EL (cell line): ENCODE measurements at regions not wholly inside any gene's neighbourhood (a gene's known extent, or its start where the extent isn't known, plus 50 kb on each side); places are given as distances from the start of the nearest gene placed in this dataset.
"Not testable (repeated sequence)": the region's sequence is repeated elsewhere in the genome, so short reads cannot be mapped to it uniquely, and the experiment has no call there.

Experiments
- DNase-seq: peaks from one replicate; pipeline ENCODE4 v3.0.0-alpha.2; 2016

DNA sequence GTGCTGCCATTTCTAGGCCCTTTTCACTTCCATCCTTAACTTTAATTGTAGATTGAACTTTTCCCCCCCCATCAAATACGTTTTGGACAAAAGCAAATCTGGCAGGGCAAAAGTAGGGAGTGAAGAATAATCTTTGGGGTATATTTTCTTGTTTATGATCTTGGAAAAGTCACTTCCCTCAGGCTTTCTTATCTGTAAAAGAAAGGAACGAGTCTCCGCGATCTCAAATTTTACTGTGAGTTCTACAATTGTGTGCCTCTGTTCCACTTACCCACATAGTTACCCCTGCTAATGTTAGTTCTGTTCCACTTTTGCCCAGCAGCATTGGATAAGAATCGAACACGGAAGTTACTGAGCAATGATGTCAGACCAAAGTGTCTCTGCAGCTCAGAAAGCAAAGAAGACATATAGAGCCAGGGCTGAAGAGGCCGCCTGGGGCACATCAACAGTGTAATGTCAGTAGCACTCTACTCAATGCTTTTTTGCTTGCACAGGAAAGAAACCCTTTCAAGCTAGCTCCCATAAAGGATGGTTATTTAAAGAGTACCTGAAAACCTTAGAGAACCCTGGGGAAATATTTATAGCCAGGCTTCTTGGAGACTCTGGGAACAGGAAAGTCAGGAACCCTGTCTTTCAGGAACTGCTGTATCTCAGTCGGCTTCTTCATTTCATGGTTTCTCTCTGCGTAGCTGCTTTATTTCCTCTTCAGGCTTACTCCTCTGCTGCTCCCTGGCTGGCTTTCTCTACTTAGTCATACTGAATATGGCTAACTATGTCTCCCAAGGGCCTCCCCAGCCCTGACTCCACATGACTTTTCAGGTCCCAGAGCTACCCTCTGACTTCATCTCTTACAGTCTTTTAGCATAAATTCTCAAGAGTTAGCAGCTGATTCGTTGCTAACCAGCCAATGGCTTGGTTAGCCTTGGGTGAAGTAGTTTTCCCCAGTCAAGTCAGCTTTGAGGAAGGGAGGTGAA is 123.7 kb upstream of the FAM3C start:
- DNase-seq = no peak

GRCh38 chr7:121517591-121517990 is 121.5 kb upstream of the FAM3C start:
- DNase-seq = no peak

DNA sequence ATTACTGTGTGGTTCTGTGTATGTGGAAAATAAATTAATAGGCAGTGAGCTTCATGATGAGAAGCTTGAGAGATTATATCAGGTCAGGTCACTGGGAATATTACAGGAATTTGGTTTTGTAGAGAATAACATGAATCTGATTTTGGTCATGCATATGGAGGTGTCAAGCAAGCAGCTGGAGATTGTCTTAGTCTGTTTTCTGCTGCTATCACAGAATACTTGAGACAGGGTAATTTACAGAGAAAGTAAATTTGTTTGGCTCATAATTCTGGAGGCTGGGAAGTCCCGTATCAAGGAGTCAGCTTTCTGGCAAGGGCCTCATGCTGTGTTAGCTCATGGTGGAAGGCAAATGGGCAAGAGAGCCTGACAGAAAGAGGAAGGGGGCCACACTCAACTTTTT is 120.7 kb upstream of the FAM3C start:
- DNase-seq = no peak

DNA sequence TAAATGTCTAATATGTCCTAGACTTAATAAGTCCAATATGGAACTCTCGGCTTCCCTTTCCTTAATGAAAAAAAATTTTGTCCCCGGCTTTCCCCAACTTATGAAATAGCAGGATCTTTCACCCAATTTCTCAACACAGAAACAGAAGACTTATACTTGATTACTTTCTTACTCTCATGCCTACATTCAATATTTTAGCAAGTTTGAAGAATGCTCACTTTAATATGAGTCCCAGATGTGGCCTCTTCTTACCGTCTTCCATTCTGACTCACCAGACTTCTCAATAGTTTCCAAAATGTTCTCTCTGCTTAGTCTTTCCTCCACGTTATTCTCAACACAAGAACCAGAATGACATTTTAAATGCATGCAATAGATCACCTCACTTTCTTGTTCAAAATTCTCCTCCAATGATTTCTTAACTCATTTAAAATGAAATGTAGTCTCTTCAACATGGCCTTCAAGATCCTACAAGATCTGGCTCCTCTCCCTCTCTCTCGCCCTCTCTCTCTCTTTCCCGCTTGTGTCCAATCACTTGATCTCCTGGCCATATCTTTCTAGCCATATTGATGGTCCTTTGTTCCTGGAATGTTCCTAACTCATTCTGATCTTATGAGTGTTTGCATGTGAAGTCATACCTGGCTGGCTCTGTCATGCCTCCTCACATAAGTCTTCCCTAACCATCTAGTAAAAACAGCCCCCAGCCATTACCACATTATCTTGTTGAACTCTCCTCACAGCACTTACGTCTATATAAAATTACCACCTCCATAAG is 119.7 kb upstream of the FAM3C start:
- no peak for DNase-seq

DNA sequence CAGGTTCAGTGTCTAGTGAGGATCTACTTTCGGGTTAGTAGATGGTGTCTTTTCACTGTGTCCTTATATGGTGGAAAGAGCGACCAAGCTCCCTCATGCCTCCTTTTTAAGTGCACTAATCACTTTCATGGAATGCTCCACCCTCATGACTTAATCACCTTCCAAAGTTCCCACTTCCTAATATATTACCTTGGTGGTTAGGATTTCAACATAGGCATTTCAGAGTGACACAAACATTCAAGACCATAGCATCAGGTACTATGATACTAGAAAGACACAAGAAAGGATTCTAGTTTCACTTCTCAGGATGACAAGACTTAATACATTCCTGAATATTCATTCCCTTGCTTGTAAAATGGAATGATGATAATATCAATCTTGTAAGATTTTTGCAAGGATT is 119.1 kb upstream of the FAM3C start:
- no peak for DNase-seq

- no peak for DNase-seq
Observed at GRCh38 chr7:121513105-121513504, 117.0 kb upstream of the FAM3C start.

GRCh38 chr7:121510858-121511482 is 114.9 kb upstream of the FAM3C start:
- DNase-seq = no peak

GRCh38 chr7:121510302-121510701 is 114.2 kb upstream of the FAM3C start:
- no peak for DNase-seq

DNA sequence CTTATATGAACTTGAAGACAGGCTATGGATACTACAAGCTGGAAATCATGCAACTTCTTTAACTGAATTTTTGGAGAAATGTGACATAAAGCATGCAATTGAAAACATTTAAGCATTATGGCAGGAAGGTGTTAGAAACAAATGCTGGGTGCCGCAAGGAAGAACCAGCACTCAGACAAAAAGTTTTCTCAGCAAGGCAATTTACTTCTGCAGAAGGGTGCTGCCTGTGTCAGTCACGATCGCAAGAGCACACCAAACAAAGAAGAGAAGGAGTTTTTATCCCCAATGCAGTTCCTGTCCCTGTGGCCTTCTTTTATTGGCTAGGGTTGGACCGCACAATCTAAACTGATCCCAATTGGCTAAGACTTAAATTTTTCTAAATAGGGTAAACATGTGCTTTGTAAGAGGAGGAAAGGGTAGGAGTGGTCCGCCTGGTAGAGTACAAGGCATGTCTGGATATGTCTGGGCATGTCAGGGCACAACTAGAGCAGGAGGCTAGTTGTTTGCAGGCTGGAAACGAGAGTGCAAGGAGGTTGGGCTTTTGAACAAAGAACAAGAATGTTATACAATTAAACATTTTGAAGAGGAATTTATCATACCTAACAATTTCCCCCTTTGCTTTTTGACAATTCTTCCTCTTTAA is 109.6 kb upstream of the FAM3C start:
- DNase-seq = no peak

DNA sequence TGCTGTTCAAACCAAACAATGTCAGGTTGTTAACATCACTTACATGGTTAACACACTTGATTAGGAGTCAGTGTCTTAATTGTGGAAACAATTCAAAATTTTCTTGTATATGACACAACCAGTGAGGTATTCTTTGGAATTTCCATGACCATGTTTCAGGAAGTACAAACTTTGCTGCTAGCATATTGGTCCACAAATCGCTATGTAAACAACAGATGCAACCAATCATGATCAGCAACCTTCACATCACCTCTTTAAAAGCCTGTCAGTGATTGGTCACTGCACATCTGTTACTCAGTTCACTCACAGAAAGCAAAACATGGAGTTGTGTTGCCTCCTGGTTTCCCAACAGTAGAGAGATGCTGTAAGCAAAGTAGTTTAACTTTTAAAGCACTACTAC is 108.9 kb upstream of the FAM3C start:
- DNase-seq = peak; percentile 58

DNA sequence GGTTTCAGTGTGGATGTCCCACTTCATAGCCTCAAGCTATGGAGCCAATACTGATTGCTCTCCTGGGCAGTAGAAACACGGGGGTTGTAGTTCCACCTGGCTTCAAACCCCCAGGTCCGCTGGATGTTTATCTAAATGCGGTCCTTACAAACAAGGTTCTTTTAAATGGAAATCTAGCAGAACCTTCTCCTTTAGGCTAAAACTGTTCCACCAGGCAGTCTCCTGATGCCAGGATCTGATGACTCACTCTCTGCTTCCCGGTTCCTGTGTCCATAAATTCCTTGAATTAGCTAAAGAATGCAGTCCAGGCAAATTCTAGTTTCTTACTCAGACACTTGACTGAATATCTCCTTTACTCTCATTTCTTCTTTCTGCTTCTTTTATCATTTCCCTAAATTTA is 108.4 kb upstream of the FAM3C start:
- peak; percentile 86 for DNase-seq

DNA sequence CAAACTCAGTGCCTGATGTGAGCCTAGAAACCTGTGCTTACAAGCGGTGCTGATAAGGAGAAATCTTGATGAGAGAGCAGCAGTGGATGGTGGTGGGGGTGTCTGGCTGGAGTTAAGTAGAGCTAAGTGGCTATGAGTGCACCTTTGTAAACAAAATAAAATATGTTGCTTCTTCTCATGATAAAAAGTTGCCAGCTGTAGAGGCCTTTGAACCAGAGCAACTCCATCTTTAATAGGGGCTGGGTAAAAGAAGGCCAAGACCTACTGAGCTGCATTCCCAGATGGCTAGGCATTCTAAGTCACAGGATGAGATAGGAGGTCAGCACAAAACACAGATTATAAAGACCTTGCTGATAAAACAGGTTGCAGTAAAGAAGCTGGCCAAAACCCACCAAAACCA is 107.6 kb upstream of the FAM3C start:
- DNase-seq = no peak

GRCh38 chr7:121503039-121503438 is 106.9 kb upstream of the FAM3C start:
- no peak for DNase-seq

DNA sequence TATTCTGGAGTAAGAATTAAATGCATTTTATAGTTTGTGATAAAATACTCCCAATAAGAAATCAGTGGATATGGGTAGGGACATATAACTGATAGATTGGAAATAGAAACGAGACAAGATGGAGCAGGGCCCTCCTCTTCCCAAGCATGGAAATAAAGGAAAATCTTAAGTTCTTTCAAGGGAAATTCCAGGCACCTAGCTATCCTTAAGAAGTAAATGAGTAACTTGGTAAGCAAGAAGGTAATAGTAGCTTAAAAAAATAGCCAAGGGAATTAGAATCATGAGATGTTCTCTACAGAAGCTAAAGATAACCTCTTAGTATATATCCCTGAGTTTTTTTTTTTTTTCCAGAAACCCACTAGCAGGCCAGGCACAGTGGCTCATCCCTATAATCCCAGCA is 105.5 kb upstream of the FAM3C start:
- no peak for DNase-seq

DNA sequence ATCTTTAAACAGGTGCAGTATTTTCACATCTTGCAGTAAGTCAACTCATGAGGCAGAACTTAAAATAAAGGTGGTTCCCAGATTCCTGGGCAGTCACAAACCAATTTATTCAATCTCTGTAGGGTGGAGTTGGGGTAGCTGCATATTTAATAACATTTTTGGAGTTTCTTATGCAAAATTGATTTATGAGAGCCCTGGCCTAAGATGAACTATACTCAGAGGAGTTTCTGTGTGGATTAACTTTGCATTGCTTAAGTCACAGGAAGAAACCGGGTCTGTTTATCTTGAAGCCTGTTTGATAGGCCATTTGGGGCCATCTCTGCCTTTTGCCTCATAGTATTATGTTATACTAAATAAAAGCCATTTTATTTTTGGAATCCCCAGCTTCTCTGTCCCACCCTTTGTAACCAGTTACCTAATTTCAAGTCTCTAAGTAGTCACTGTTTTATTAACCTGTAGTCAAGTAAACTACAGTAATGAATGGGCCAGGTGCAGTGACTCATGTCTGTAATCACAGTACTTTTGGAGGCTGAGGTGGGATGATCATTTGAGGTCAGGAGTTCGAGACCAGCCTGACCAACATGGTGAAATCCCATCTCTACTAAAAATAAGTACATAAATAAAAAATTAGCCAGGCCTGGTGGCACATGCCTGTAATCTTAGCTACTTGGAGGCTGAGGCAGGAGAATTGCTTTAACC is 104.4 kb upstream of the FAM3C start:
- no peak for DNase-seq

DNA sequence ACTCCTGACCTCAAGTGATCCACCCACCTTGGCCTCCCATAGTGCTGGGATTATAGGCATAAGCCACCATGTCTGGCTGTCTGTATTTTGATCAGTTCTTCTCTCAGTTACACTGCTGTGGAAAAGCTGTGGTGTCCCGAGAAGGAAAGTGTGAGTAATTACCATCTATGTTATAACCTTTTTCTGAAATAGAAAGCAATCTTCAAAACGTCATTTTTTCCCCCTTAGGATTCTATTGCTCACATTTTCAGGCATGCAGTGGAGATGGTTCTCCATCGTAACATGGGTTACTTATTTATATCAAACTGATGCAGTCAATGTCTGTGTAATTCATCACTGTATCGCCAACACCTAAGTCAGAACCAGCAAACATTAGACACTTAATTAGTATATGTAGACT is 103.5 kb upstream of the FAM3C start:
- DNase-seq = no peak

DNA sequence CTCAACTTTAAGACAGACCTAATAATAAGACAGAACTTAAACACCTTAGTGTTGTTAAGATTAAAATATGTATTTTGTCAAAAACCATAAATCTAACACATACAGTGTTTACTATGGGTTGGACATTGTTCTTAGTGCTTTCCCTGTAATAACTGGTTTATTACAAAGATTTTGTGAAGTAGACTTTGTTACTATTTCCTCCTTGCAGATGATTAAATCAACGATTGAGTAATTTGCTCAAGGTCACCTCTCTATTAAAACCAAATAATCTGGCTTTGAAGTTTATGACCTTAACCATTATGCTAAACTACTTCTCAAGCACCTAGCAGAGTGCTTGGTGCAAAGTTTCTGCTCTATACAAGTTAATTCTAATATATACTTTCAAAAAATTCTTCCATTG is 102.7 kb upstream of the FAM3C start:
- no peak for DNase-seq

DNA sequence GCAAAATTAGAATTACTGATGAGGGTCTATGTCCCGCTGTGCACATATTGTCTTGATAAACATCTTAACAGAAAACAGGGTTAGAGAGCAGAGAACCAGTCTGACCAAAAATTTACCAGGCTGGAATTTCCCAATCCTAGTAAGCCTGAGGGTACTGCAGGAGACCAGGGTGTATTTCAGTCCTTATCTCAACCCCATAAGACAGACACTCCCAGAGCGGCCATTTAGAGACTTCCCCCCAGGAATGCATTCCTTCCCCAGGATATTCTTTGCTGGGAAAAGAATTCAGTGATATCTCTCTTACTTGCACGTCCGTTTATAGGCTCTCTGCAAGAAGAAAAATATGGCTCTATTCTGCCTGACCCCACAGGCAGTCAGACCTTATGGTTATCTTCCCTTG is 101.4 kb upstream of the FAM3C start:
- DNase-seq = not testable (repeated sequence)

- no peak for DNase-seq
Observed at GRCh38 chr7:121494516-121494915, 98.4 kb upstream of the FAM3C start.

DNA sequence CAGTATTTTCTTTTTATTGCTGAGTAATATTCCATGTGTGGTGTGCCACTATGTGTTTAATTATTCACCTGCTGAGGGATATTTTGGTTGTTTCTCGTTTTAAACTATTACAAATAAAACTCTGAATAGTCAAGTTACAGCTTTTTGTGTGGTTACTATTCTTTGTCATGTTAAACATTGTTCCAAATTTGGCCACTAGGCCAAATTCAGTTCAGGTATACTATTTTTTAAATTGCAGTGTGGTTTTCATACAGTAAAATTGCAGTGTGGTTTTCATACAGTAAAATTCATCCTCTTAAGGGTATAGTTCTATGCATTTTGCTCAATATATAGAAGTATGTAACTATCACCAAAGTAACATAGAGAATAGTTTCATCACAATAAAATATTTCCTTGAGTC is 97.4 kb upstream of the FAM3C start:
- no peak for DNase-seq

DNA sequence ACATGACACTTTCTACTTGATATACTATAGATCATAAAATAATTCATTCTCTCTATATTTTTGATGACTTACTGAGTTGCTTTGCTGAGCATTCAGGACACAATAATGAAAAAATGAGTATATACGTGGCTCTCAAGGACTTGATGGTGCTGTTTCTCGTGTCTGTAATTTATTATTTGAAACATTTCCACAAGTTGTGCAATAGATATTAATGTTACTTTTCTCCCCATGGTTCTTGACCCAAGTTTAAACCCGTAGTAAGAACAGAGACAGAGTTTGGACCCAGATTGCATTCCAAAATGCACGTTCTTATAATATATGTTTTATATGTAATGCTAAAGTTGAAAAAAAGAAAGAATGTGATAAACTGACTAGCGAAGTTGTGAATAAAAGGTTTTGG is 94.2 kb upstream of the FAM3C start:
- DNase-seq = no peak

- no peak for DNase-seq
Observed at GRCh38 chr7:121489440-121489839, 93.3 kb upstream of the FAM3C start.
